H9 (cell line): ENCODE measurements at regions not wholly inside any gene's neighbourhood (a gene's known extent, or its start where the extent isn't known, plus 50 kb on each side); places are given as distances from the start of the nearest gene placed in this dataset.

Experiments
- DNase-seq: peaks from one replicate; pipeline ENCODE4 v3.0.0-alpha.2; 2017
- H2AFZ ChIP-seq: one replicate; pipeline ENCODE4 v1.6.1; 2013; ENCODE audit warnings: mild to moderate bottlenecking, low read length, control low read depth, moderate library complexity
- H2AK5ac ChIP-seq: 2 replicates; pipeline ENCODE4 v1.6.1; 2013; ENCODE audit warnings: low read length, control low read depth, mixed read lengths; ENCODE audit not compliant: insufficient read length
- H2BK120ac ChIP-seq: one replicate; pipeline ENCODE4 v1.6.1; 2013; ENCODE audit warnings: low read depth, mild to moderate bottlenecking, low read length, control low read depth, inconsistent platforms; ENCODE audit not compliant: poor library complexity, severe bottlenecking
- H2BK12ac ChIP-seq: 2 replicates; pipeline ENCODE4 v1.6.1; 2013; ENCODE audit warnings: low read length, control low read depth, mixed read lengths, low read depth; ENCODE audit not compliant: insufficient read length
- H2BK15ac ChIP-seq: 2 replicates; pipeline ENCODE4 v1.6.1; 2013; ENCODE audit warnings: low read depth, low read length, control low read depth
- H2BK20ac ChIP-seq: one replicate; pipeline ENCODE4 v1.6.1; 2013; ENCODE audit warnings: low read depth, mild to moderate bottlenecking, low read length, control low read depth, inconsistent platforms; ENCODE audit not compliant: poor library complexity, severe bottlenecking
- H2BK5ac ChIP-seq: 2 replicates; pipeline ENCODE4 v1.6.1; 2013; ENCODE audit warnings: low read length, control low read depth, mixed read lengths; ENCODE audit not compliant: insufficient read length
- H3K14ac ChIP-seq: 2 replicates; pipeline ENCODE4 v1.6.1; 2013; ENCODE audit warnings: low read length, control low read depth; ENCODE audit not compliant: insufficient read depth
- H3K18ac ChIP-seq: 2 replicates; pipeline ENCODE4 v1.6.1; 2013; ENCODE audit warnings: low read depth, mild to moderate bottlenecking, mixed read lengths, low read length, control low read depth; ENCODE audit not compliant: insufficient read length
- H3K23ac ChIP-seq: 2 replicates; pipeline ENCODE4 v1.6.1; 2013; ENCODE audit warnings: low read length, control low read depth, mixed read lengths, low read depth; ENCODE audit not compliant: insufficient read length
- H3K23me2 ChIP-seq: 2 replicates; pipeline ENCODE4 v1.6.1; 2013; ENCODE audit warnings: low read depth, mild to moderate bottlenecking, mixed read lengths, low read length, control low read depth; ENCODE audit not compliant: insufficient read length, poor library complexity, severe bottlenecking
- H3K27ac ChIP-seq: 2 replicates; pipeline ENCODE4 v1.5.1; 2013; ENCODE audit warnings: low read length, control low read depth, mixed read lengths, low read depth; ENCODE audit not compliant: insufficient read length
- H3K27me3 ChIP-seq: 2 replicates; pipeline ENCODE4 v1.6.1; 2013; ENCODE audit warnings: low read length, control low read depth, inconsistent platforms; ENCODE audit not compliant: insufficient read depth
- H3K4ac ChIP-seq: 2 replicates; pipeline ENCODE4 v1.6.1; 2013; ENCODE audit warnings: low read depth, mild to moderate bottlenecking, control low read depth, inconsistent platforms, low read length, moderate library complexity
- H3K4me1 ChIP-seq: 2 replicates; pipeline ENCODE4 v1.6.1; 2013; ENCODE audit warnings: low read length, control low read depth, inconsistent platforms; ENCODE audit not compliant: insufficient read depth
- H3K4me2 ChIP-seq: 2 replicates; pipeline ENCODE4 v1.6.1; 2013; ENCODE audit warnings: low read length, control low read depth, mixed read lengths; ENCODE audit not compliant: insufficient read length, insufficient read depth
- H3K56ac ChIP-seq: 2 replicates; pipeline ENCODE4 v1.6.1; 2013; ENCODE audit warnings: low read depth, mild to moderate bottlenecking, mixed read lengths, low read length, control low read depth; ENCODE audit not compliant: insufficient read length
- H3K79me1 ChIP-seq: 2 replicates; pipeline ENCODE4 v1.6.1; 2013; ENCODE audit warnings: low read depth, mild to moderate bottlenecking, moderate library complexity, low read length, control low read depth, inconsistent platforms; ENCODE audit not compliant: insufficient read depth, poor library complexity, severe bottlenecking
- H3K79me2 ChIP-seq: 2 replicates; pipeline ENCODE4 v1.6.1; 2013; ENCODE audit warnings: low read length, control low read depth, inconsistent platforms; ENCODE audit not compliant: insufficient read depth
- H3K9ac ChIP-seq: 2 replicates; pipeline ENCODE4 v1.6.1; 2013; ENCODE audit warnings: low read length, control low read depth, mixed read lengths; ENCODE audit not compliant: insufficient read length; ENCODE audit errors: extremely low read depth
- H3K9me3 ChIP-seq: one replicate; pipeline ENCODE4 v1.6.1; 2013; ENCODE audit warnings: low read depth, low read length, inconsistent platforms; ENCODE audit not compliant: control insufficient read depth
- H3T11ph ChIP-seq: one replicate; pipeline ENCODE4 v1.6.1; 2013; ENCODE audit warnings: mild to moderate bottlenecking, low read length, control low read depth, inconsistent platforms
- H4K20me1 ChIP-seq: one replicate; pipeline ENCODE4 v1.6.1; 2013; ENCODE audit not compliant: control insufficient read depth, insufficient read length, insufficient read depth
- H4K5ac ChIP-seq: 2 replicates; pipeline ENCODE4 v1.6.1; 2013; ENCODE audit warnings: low read depth, mild to moderate bottlenecking, mixed read lengths, low read length, control low read depth; ENCODE audit not compliant: insufficient read length
- H4K8ac ChIP-seq: replicated peaks from 2 replicates; pipeline ENCODE4 v1.6.1; 2013; ENCODE audit warnings: low read length, control low read depth, mixed read lengths, low read depth; ENCODE audit not compliant: insufficient read length
- H4K91ac ChIP-seq: 2 replicates; pipeline ENCODE4 v1.6.1; 2013; ENCODE audit warnings: low read depth, mild to moderate bottlenecking, moderate library complexity, mixed read lengths, low read length, control low read depth; ENCODE audit not compliant: insufficient read length
- H3K27ac Mint-ChIP-seq, 3 experiments: 2 replicates in 2 of 3; 3 replicates in 1 of 3; pipeline ENCODE4 v1.8.0; 2020 to 2021; ENCODE audit warnings: mixed read lengths in 3 of 3, mild to moderate bottlenecking in 1 of 3, moderate library complexity in 1 of 3
- H3K27me3 Mint-ChIP-seq: 2 replicates; pipeline ENCODE4 v1.8.0; 2021; ENCODE audit warnings: low read depth, mild to moderate bottlenecking, moderate library complexity, mixed read lengths
- H3K36me3 Mint-ChIP-seq, 3 experiments: 2 replicates in 2 of 3; 3 replicates in 1 of 3; pipeline ENCODE4 v1.8.0; 2020 to 2021; ENCODE audit warnings: low read depth in 3 of 3, mixed read lengths in 3 of 3; ENCODE audit not compliant: insufficient read depth in 1 of 3
- H3K4me1 Mint-ChIP-seq, 2 experiments: 2 replicates each; pipeline ENCODE4 v1.8.0; 2020; ENCODE audit warnings: mixed read lengths in 2 of 2
- H3K4me3 Mint-ChIP-seq, 2 experiments: 2 replicates in 1 of 2; 3 replicates in 1 of 2; pipeline ENCODE4 v1.8.0; 2020 to 2021; ENCODE audit warnings: mild to moderate bottlenecking in 2 of 2, mixed read lengths in 2 of 2, moderate library complexity in 1 of 2
- H3K9me3 Mint-ChIP-seq, 2 experiments: 2 replicates in 1 of 2; 3 replicates in 1 of 2; pipeline ENCODE4 v1.8.0; 2020; ENCODE audit warnings: mild to moderate bottlenecking in 2 of 2, mixed read lengths in 2 of 2, moderate library complexity in 1 of 2
- CTCF ChIP-seq: fragments of 200-600 bp; sonication (generic); conservative IDR thresholded peaks from 3 replicates; pipeline ENCODE4 v1.8.0; 2021; ENCODE audit warnings: antibody characterized with exemption, mild to moderate bottlenecking
- WGBS: extraction: QIAGEN DNeasy Blood & Tissue Kit; methylation state at CpG from one replicate; pipeline ENCODE4 v1.1.7; 2013; ENCODE audit warnings: missing lambda C conversion rate, low lambda C conversion rate, mixed read lengths; ENCODE audit not compliant: insufficient read length; ENCODE audit errors: extremely low coverage; 5-methylcytosine and 5-hydroxymethylcytosine counted together

DNA sequence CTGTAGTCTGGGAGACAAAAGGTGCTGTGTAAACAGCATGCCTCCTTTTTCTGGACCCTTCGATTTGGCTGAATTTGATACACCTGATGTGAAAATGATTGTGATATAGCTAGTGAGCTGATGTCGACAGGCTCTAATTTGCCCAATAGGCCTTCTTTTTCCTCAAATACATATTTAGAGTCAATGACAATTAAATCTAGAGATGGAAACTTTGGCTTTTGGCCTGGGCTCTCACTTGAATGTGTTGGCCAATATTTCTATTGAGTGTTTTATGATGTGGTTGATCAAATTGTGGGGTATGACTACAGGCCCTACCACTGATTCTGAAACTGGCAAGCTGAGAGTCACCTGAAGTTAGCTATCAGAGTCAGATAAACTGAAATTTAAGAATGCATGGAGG lies 151.8 kb upstream of the MEOX2 start:
- no peaks in the 10 kb centered on the region for H3K79me1 ChIP-seq
- Mint-ChIP-seq H3K9me3 (no peaks in the 10 kb centered on the region), H3K4me1 (peaks cover 16 to 17% of the 10 kb centered on the region in 2 experiments), H3K27me3 (no peaks in the 10 kb centered on the region), H3K4me3 (no peak overlapping the region), H3K27ac (no peak overlapping the region), H3K36me3 (no peaks in the 10 kb centered on the region)
- H3K14ac ChIP-seq = no peak overlapping the region
- no peaks in the 10 kb centered on the region for H3K27me3 ChIP-seq
- H2BK12ac ChIP-seq = no peak overlapping the region
- no peak overlapping the region for H3T11ph ChIP-seq
- no peak overlapping the region for H2BK20ac ChIP-seq
- no peaks in the 10 kb centered on the region for H3K9me3 ChIP-seq
- peaks cover 4% of the 10 kb centered on the region for H3K23me2 ChIP-seq
- H4K5ac ChIP-seq = no peak overlapping the region
- no peaks in the 10 kb centered on the region for H4K20me1 ChIP-seq
- H3K27ac ChIP-seq = no peak overlapping the region
- H2AFZ ChIP-seq = no peak overlapping the region
- no peak for TF ChIP-seq CTCF
- no peak overlapping the region for H4K8ac ChIP-seq
- no peak overlapping the region for H3K56ac ChIP-seq
- no peak overlapping the region for H3K23ac ChIP-seq
- no peak overlapping the region for H3K4ac ChIP-seq
- H2BK15ac ChIP-seq = no peak overlapping the region
- H3K4me1 ChIP-seq = no peaks in the 10 kb centered on the region; the same call in 1 of the 2 replicates
- no peak overlapping the region for H2BK5ac ChIP-seq
- H3K9ac ChIP-seq = no peak overlapping the region
- no peak overlapping the region for H2AK5ac ChIP-seq
- DNase-seq = no peak
- no peaks in the 10 kb centered on the region for H3K79me2 ChIP-seq
- no peak overlapping the region for H2BK120ac ChIP-seq
- no peak overlapping the region for H3K4me2 ChIP-seq
- WGBS = no CpG with 5 or more reads among the region's 2 CpGs
- H4K91ac ChIP-seq = no peak overlapping the region
- no peak overlapping the region for H3K18ac ChIP-seq
